HEK293 (cell line): ENCODE measurements at regions not wholly inside any gene's neighbourhood (a gene's known extent, or its start where the extent isn't known, plus 50 kb on each side); places are given as distances from the start of the nearest gene placed in this dataset.

Source experiments
- ATF2 ChIP-seq: fragments of 450-650 bp; formaldehyde crosslinking; IDR thresholded peaks from 2 replicates; pipeline ENCODE4 v1.5.1; 2016; ENCODE audit warnings: missing biosample characterization, missing genetic modification characterization, low read depth
- BCL6B ChIP-seq: fragments of 450-650 bp; formaldehyde crosslinking; IDR thresholded peaks from 2 replicates; pipeline ENCODE4 v1.5.1; 2017; ENCODE audit warnings: missing biosample characterization, missing genetic modification characterization
- CTCF ChIP-seq: fragments of 450-650 bp; formaldehyde crosslinking; IDR thresholded peaks from 2 replicates; pipeline ENCODE4 v1.5.1; 2016; ENCODE audit warnings: missing biosample characterization, missing genetic modification characterization
- OVOL3 ChIP-seq: fragments of 450-650 bp; formaldehyde crosslinking; IDR thresholded peaks from 2 replicates; pipeline ENCODE4 v1.5.1; 2016; ENCODE audit warnings: missing biosample characterization, missing genetic modification characterization
- REST ChIP-seq: fragments of 450-650 bp; formaldehyde crosslinking; IDR thresholded peaks from 2 replicates; pipeline ENCODE4 v1.5.1; 2016; ENCODE audit warnings: missing biosample characterization, missing genetic modification characterization
- SETDB1 ChIP-seq: IDR thresholded peaks from one replicate; pipeline ENCODE4 v1.6.1; 2017; ENCODE audit warnings: mild to moderate bottlenecking, low read length, moderate library complexity, mixed read lengths; ENCODE audit not compliant: insufficient read length
- ZBTB17 ChIP-seq: fragments of 450-650 bp; formaldehyde crosslinking; IDR thresholded peaks from 2 replicates; pipeline ENCODE4 v1.5.1; 2016; ENCODE audit warnings: missing biosample characterization, missing genetic modification characterization
- ZBTB26 ChIP-seq: fragments of 450-650 bp; formaldehyde crosslinking; optimal IDR thresholded peaks from 2 replicates; pipeline ENCODE3; 2016; ENCODE audit warnings: missing biosample characterization, mild to moderate bottlenecking, missing genetic modification characterization
- ZNF138 ChIP-seq: fragments of 450-650 bp; formaldehyde crosslinking; IDR thresholded peaks from 2 replicates; pipeline ENCODE4 v1.5.1; 2016; ENCODE audit warnings: missing biosample characterization, missing genetic modification characterization, borderline replicate concordance
- ZNF274 ChIP-seq, 2 experiments: fragments of 200-500 bp in 1 of 2; fragments of 450-650 bp in 1 of 2; sonication (Bioruptor generic) in 1 of 2; formaldehyde crosslinking in 1 of 2; IDR thresholded peaks; 2 replicates each; pipeline versions ENCODE4 v1.5.1 to v1.6.1; 2014 to 2016; ENCODE audit warnings: borderline replicate concordance in 1 of 2, inconsistent platforms in 1 of 2, low read length in 1 of 2, missing biosample characterization in 1 of 2, missing genetic modification characterization in 1 of 2
- ZNF707 ChIP-seq: fragments of 450-650 bp; formaldehyde crosslinking; IDR thresholded peaks from 2 replicates; pipeline ENCODE4 v1.5.1; 2016; ENCODE audit warnings: missing biosample characterization, missing genetic modification characterization
- ZNF792 ChIP-seq: fragments of 450-650 bp; formaldehyde crosslinking; IDR thresholded peaks from 2 replicates; pipeline ENCODE4 v1.5.1; 2016; ENCODE audit warnings: missing biosample characterization, missing genetic modification characterization

GRCh38 chr4:79064806-79065205, 125.6 kb upstream of the PAQR3 start:
- TF ChIP-seq CTCF (tag by site-specific recombination) (no peak), BCL6B (tag by site-specific recombination) (no peak), ZBTB17 (tag by site-specific recombination) (no peak), ZNF274 (IDR thresholded peaks at IDR 0.05; ENCODE audit: low read length) (no peak), ZNF274 (tag by site-specific recombination; IDR thresholded peaks at IDR 0.05; ENCODE audit: borderline replicate concordance) (no peak), SETDB1 (no peak), ZNF792 (tag by site-specific recombination) (no peak), ZNF138 (tag by site-specific recombination) (no peak), OVOL3 (tag by site-specific recombination) (no peak), REST (tag by site-specific recombination) (no peak), ZNF707 (tag by site-specific recombination) (no peak), ZBTB26 (tag by site-specific recombination) (no peak), ATF2 (tag by site-specific recombination) (no peak)
